ENCODE measurements at regions not wholly inside any gene's neighbourhood (a gene's known extent, or its start where the extent isn't known, plus 50 kb on each side); places are given as distances from the start of the nearest gene placed in this dataset.

- Mint-ChIP-seq H3K4me1 (ENCODE audit: unreplicated experiment) (no peaks in the 10 kb centered on the region), H3K4me3 (ENCODE audit: unreplicated experiment) (no peak overlapping the region), H3K36me3 (ENCODE audit: low read depth, unreplicated experiment) (peaks cover 3% of the 10 kb centered on the region), H3K27ac (ENCODE audit: unreplicated experiment) (peak overlapping the region; percentile 2), H3K9me3 (ENCODE audit: unreplicated experiment) (no peaks in the 10 kb centered on the region), H3K27me3 (ENCODE audit: unreplicated experiment) (peaks cover 5% of the 10 kb centered on the region)
- no peak for TF ChIP-seq CTCF (IDR thresholded peaks at IDR 0.05; ENCODE audit: unreplicated experiment)
- peak; percentile 2 for DNase-seq (ENCODE audit: low spot score)
These were observed 184.0 kb upstream of the GSE1 start for GRCh38 chr16:85428899-85429775.

DNA sequence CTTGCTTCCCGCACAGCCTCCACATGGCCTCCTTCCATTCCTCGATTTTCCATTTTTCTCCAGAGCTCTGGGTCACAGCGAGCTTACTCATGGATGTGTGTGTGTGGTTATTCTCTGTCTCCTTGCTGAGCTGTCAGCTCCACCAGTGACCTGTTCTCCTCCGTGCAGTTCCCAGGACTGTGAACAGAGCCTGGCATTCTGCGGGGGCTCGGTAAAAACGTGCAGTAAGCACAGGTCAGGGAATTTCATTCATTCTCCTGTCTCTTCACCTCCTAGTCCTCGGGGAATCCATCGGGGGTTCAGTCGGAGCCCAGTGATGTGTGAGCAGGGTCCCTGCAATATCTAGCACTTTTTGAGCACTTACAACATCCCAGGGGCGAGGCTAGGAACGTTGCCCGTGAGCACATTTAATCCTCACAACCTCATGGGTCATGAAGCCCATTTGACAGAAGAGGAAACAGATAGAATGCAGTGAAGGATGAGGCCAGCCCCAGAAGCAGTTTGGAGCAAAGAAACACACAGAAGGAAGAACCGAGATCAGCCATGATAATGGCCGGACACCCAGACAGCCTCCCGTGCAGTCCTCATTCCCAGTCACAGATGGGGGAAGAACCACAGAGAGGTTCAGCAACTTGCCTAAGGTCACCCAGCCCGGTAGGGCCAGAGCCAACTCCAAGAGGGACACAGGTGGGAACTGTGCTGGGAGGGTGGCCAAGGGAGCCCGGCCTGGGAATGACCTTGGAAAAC is 183.2 kb upstream of the GSE1 start:
- Mint-ChIP-seq H3K27me3 (ENCODE audit: unreplicated experiment) (peaks cover 5% of the 10 kb centered on the region), H3K4me1 (ENCODE audit: unreplicated experiment) (no peaks in the 10 kb centered on the region), H3K36me3 (ENCODE audit: low read depth, unreplicated experiment) (peaks cover 3% of the 10 kb centered on the region), H3K4me3 (ENCODE audit: unreplicated experiment) (no peak overlapping the region), H3K9me3 (ENCODE audit: unreplicated experiment) (no peaks in the 10 kb centered on the region), H3K27ac (ENCODE audit: unreplicated experiment) (peak overlapping the region; percentile 2)
- DNase-seq (ENCODE audit: low spot score): no peak
- TF ChIP-seq CTCF (IDR thresholded peaks at IDR 0.05; ENCODE audit: unreplicated experiment): no peak

- Mint-ChIP-seq H3K4me1 (ENCODE audit: unreplicated experiment) (no peaks in the 10 kb centered on the region), H3K27me3 (ENCODE audit: unreplicated experiment) (peaks cover 6% of the 10 kb centered on the region), H3K4me3 (ENCODE audit: unreplicated experiment) (no peak overlapping the region), H3K9me3 (ENCODE audit: unreplicated experiment) (no peaks in the 10 kb centered on the region), H3K27ac (ENCODE audit: unreplicated experiment) (no peak overlapping the region), H3K36me3 (ENCODE audit: low read depth, unreplicated experiment) (peaks cover 3% of the 10 kb centered on the region)
- no peak for TF ChIP-seq CTCF (IDR thresholded peaks at IDR 0.05; ENCODE audit: unreplicated experiment)
- DNase-seq (ENCODE audit: low spot score): no peak
These were observed 182.3 kb upstream of the GSE1 start for GRCh38 chr16:85430523-85431421.

- Mint-ChIP-seq H3K27ac (ENCODE audit: unreplicated experiment) (no peak overlapping the region), H3K36me3 (ENCODE audit: low read depth, unreplicated experiment) (peaks cover 3% of the 10 kb centered on the region), H3K9me3 (ENCODE audit: unreplicated experiment) (no peaks in the 10 kb centered on the region), H3K4me3 (ENCODE audit: unreplicated experiment) (no peak overlapping the region), H3K27me3 (ENCODE audit: unreplicated experiment) (peaks cover 3% of the 10 kb centered on the region), H3K4me1 (ENCODE audit: unreplicated experiment) (no peaks in the 10 kb centered on the region)
- no peak for TF ChIP-seq CTCF (IDR thresholded peaks at IDR 0.05; ENCODE audit: unreplicated experiment)
- DNase-seq (ENCODE audit: low spot score): no peak
These were observed 181.5 kb upstream of the GSE1 start for GRCh38 chr16:85431431-85432124.

Data from endothelial cell (in vitro differentiated cells).